HL-60/S4 treated with retinoic acid at 250 ng/mL for 4 days and 3 days (cell line): ENCODE measurements at regions not wholly inside any gene's neighbourhood (a gene's known extent, or its start where the extent isn't known, plus 50 kb on each side); places are given as distances from the start of the nearest gene placed in this dataset.
"Not testable (repeated sequence)": the region's sequence is repeated elsewhere in the genome, so short reads cannot be mapped to it uniquely, and the experiment has no call there.

Experiments used
- in situ Hi-C: fragments of 300-500 bp; cut with MboI; formaldehyde crosslinking; loops from 2 replicates; pipeline ENCODE4 v1.7.0; 2022; ENCODE audit warnings: low sequenced_read_pairs

DNA sequence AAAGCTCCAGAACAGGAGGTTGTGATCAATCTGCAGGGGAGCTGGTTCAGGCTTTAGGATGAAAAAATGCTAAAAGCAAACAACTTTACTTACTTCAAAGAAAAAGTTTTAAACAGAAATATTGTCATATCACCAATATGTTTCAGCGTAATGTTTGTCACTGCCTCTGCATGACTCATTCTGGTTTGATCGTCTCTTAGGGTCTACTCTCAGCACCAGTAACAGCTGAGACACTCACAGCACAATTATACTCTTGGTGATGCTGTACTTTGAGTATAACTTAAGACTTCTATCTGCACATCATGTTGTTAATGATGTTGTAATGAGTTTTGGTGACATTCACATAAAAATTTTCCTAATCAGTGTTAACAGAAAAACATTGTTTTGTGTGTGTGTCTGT is 665.4 kb downstream of the EPM2A start:
- in situ Hi-C loops = no loop called here

- in situ Hi-C loops = no loop called here
Measured at GRCh38 chr6:145070791-145071190, 664.5 kb downstream of the EPM2A start.

DNA sequence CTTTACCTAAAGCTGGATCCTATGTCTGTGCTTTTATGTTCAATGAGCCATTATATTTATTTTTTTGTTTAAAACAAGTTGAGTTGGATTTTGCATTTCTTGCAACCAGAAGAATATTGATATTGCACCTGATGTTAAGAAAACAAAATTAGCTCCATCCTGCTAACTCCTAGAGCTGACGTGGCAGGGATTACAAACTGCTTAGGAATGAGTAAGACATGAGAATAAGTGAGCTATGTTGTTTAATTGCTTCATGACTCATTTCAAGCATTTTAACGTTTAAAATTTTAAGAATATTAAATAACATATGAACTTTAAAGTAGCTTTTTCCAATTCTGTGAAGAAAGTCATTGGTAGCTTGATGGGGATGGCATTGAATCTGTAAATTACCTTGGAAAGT is 663.5 kb downstream of the EPM2A start:
- in situ Hi-C loops = no loop called here

GRCh38 chr6:145073811-145074210 is 661.5 kb downstream of the EPM2A start:
- in situ Hi-C loops = no loop called here

DNA sequence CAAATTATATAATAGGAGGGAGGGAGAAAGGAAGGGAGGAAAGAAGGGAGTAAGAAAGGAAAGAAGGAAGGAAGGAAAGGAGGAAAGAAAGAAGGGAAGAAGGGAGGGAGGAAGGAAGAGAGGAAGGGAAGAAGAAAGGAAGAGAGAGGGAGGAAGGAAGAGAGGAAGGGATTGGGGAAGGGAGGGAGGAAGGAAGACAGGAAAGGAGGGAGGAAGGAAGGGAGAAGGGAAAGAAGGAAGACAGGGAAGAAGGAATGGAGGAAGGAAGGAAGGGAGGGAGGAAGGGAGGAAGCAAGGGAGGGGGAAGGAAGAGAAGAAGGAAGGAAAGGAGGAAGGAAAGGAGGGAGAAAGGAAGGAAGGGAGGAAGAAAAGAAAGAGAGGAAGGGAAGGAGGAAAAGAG is 660.5 kb downstream of the EPM2A start:
- in situ Hi-C loops = no loop called here

GRCh38 chr6:145075425-145075824 is 659.9 kb downstream of the EPM2A start:
- in situ Hi-C loops = no loop called here

- in situ Hi-C loops = no loop called here
Measured at GRCh38 chr6:145076115-145076841, 659.0 kb downstream of the EPM2A start.

DNA sequence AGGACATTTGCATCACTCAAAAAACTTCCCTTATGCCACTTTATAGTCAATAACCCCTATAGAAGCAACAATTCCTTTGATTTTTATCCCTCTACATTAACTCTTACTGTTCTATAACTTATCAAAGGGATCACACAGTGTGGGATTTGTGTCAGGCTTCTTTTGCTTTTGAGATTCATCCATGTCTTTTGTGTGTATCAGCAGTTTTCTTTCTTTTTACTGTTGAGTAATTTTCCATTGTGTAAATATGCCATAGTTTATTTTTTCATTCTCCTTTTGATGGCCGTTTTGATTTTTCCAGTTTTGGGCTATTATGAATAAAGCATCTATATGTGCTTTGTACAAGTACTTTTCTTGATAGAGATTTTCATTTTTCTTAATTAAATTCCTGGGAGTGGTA is 657.9 kb downstream of the EPM2A start:
- in situ Hi-C loops = no loop called here

DNA sequence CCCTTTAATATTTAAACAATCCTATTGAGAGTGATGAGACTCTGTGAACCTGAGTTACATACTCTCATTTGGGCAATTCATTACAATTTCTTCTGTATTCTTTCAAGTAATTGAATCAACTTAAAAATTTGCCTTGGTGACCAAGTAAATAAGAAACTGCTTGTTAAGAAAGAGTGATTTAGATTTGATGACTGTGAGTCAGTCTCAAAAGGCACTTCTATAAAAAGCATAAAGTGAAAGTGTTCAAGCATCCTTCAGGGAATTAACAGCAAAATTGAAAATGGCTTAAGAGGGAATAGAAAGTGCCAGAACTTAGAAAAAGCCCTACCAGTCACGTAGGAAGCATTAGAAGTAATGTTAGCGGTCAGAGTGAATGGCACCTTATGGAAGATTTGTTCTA is 654.7 kb downstream of the EPM2A start:
- in situ Hi-C loops = no loop called here

GRCh38 chr6:145081677-145082076 is 653.6 kb downstream of the EPM2A start:
- in situ Hi-C loops = no loop called here

DNA sequence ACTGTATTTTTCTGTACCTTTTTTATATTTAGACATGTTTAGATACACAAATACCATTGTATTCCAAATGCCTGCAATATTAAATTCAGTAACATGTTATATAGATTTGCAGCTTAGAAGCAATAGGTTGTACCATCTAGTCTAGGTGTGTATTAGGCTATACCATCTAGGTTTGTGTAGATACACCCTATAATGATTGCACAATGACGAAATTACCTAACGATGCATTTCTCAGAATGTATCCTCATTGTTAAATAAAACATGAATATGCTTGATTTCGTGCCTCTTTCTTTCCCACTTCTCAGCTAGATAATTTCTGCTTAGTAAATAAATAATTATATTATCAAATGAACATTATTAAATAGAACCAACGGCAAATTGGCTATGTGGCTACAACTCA is 653.0 kb downstream of the EPM2A start:
- in situ Hi-C loops = no loop called here

GRCh38 chr6:145086197-145086596 is 649.1 kb downstream of the EPM2A start:
- in situ Hi-C loops = no loop called here

GRCh38 chr6:145087034-145087433 is 648.3 kb downstream of the EPM2A start:
- in situ Hi-C loops = no loop called here

DNA sequence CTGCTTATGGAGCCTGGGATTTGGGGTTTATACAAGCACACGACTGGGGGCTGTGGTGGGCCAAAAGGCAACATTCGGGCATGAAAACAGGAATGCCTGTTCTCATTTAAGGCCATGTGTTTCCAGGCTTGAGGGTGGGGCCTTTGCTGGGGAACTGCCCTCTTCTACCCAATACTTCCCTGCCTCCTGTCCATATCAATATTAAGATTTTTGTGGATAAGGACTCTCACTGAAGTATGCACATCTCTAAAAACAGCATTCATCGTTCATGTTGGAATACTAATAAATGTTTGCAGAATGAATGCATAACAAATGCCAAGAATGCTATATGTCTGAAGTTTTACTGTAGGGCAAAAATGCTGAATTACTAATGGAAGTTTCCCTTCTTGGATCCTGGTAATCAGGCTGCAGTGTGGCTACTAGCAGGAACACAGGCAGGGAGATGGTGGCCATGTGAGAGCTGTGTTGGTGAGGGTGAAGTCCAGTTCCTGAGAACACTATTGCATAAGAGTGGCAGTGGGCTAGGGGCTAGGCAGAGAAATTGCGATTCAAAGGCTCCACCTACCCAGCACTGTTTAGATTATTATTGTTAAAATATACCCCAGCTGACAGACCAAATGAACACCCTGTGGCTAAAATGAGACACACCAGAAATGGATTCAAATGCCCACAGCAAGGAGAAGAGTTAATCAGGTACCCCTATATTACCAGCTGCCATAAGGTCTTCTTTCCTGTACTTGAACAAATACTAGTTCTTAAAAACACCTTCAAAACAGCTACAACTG is 644.3 kb downstream of the EPM2A start:
- in situ Hi-C loops = no loop called here

- in situ Hi-C loops = no loop called here
Measured at GRCh38 chr6:145091586-145092142, 643.7 kb downstream of the EPM2A start.

DNA sequence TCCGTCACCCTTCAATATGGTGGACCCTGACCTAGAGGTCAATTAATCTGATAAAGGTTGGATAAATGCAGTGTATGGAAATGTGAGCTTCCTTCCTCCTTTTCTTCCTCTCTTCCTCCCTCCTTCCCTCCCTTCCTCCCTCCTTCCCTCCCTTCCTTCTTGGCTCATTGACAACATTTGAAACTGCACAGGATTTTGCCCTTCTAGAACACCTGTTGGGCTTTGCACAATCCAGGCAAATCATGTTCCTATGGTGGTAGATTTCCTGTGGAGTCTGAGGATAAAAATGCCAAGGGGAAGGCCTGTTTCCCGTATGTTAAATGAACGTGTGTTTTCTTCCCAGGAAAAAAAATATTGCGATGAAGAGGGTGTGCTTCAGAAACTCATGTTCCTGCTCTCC is 642.8 kb downstream of the EPM2A start:
- in situ Hi-C loops = no loop called here

DNA sequence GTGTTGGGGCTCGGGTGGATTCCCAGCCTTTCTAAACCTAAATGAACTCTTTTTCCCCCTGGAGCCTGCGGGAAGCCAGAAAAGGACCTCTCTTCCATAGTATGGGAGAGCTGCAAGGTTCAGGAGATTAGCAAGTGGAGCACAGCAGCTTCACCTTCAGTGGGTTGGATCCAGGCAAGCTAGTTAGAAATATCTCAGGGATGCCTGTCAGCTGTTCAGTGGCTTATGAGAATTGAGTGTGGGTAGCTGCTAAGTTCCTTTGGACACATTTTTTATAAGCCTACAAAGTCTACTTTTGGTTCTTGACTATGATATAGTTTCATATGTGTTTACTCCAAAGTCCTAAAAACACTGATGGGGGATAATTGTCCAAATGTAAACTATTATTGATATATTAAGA is 642.1 kb downstream of the EPM2A start:
- in situ Hi-C loops = no loop called here

DNA sequence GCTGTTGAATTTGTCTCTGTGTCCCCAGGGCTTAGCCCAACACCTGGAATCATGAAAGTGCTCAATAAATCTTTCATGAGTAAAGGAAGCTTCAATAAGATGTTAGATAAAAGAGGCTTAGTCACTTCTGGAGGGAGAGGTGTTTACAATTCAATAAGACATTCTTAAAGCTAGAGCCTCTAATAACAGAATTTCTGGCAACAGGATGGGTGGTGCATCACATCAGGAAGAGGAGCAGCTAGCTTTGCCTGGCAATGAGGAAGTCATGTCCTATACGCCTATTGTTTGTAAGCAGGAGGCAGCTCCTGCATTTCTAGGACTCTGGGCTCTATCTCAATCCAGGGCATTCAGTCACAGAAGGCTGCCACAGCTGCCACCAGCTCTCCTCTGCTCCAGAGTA is 638.5 kb downstream of the EPM2A start:
- in situ Hi-C loops = no loop called here

DNA sequence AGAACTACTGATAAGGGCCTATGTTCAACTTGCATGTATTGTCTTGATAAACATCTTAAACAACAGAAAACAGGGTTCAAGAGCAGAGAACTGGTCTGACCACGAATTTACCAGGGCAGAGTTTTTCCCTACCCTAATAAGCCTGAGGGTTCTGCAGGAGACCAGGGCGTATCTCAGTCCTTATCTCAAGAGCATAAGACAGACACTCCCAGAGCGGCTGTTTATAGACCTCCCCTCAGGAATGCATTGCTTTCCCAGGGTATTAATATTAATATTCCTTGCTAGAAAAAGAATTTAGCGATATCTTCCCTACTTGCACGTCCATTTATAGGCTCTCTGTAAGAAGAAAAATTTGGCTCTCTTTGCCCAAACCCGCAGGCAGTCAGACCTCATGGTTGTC is 637.2 kb downstream of the EPM2A start:
- in situ Hi-C loops = not testable (repeated sequence)

GRCh38 chr6:145099713-145100112 is 635.6 kb downstream of the EPM2A start:
- in situ Hi-C loops = no loop called here

DNA sequence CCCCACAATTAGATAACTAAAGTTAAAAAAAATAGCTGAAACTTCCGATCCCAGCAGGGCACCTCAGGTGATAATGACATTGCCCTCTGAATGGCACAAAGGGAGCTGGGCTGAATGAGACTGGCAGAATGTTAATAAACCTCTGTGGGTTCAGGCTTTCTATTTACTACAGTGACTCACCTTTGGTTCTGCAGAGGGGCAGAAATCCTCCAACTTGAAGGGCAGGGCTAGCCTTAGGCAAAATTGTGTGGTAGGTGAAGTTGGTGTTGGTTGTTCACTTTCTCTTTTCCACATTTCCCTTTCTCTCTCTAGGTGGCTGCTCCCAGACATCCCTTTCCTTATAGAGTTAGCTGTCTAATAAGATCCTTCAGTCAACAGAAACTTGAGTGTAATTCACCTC is 625.2 kb downstream of the EPM2A start:
- in situ Hi-C loops = no loop called here

- in situ Hi-C loops = not testable (repeated sequence)
Measured at GRCh38 chr6:145111407-145111806, 623.9 kb downstream of the EPM2A start.
